ENCODE measurements at regions not wholly inside any gene's neighbourhood (a gene's known extent, or its start where the extent isn't known, plus 50 kb on each side); places are given as distances from the start of the nearest gene placed in this dataset.

DNA sequence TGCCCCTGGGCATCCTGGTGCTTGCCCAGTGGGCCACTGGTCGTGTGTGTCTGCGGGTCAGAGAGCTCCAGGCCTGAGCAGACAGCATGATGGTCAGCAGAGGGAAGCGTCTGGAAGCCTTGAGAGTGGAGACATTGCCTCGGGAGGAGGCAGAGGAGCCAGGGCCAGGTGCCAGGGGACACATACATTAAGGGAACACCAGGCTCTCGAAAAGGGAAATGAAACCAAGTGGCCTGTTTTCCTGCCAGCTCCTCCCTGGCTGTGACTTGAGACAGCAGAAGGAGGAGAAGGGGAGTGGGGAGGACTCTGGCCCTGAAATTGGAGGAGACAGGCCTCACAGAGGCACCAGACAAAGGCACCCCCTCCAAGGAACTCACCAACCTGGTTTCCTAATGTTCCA, 62.4 kb upstream of the LRP8 start:
- TF ChIP-seq, protein P1, sequence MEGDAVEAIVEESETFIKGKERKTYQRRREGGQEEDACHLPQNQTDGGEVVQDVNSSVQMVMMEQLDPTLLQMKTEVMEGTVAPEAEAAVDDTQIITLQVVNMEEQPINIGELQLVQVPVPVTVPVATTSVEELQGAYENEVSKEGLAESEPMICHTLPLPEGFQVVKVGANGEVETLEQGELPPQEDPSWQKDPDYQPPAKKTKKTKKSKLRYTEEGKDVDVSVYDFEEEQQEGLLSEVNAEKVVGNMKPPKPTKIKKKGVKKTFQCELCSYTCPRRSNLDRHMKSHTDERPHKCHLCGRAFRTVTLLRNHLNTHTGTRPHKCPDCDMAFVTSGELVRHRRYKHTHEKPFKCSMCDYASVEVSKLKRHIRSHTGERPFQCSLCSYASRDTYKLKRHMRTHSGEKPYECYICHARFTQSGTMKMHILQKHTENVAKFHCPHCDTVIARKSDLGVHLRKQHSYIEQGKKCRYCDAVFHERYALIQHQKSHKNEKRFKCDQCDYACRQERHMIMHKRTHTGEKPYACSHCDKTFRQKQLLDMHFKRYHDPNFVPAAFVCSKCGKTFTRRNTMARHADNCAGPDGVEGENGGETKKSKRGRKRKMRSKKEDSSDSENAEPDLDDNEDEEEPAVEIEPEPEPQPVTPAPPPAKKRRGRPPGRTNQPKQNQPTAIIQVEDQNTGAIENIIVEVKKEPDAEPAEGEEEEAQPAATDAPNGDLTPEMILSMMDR (conservative IDR thresholded peaks at IDR 0.05; ENCODE audit: low read depth, low read length): no peak
- TF ChIP-seq EZH2 (IDR thresholded peaks at IDR 0.05; ENCODE audit: borderline replicate concordance, low read depth, low read length, poor library complexity, severe bottlenecking): no peak
- no peaks in the 10 kb centered on the region for H3K27me3 ChIP-seq (replicated peaks; ENCODE audit: insufficient read depth, low read depth, low read length, poor library complexity)
- ChIA-PET CTCF (no interaction called here), POLR2A (ENCODE audit: low non-redundant PET) (no interaction called here)
- no TSS peak for BruUV-seq (replicated peaks)
- H3K27ac ChIP-seq (ENCODE audit: low read depth, low read length, poor library complexity, severe bottlenecking): no peak overlapping the region
- intact Hi-C loops (cut with micrococcal nuclease; ENCODE audit: unreplicated experiment): no loop called here
- H3K36me3 ChIP-seq (ENCODE audit: insufficient read depth, low read length, poor library complexity, severe bottlenecking): no peaks in the 10 kb centered on the region
- H3K9me3 ChIP-seq (ENCODE audit: low read depth, low read length, poor library complexity, severe bottlenecking): no peaks in the 10 kb centered on the region
- H3K4me1 ChIP-seq (ENCODE audit: insufficient read depth, low read length, poor library complexity, severe bottlenecking): no peaks in the 10 kb centered on the region
- DNase-seq (ENCODE audit: low spot score): no peak
- H3K4me3 ChIP-seq (ENCODE audit: low read depth, low read length, poor library complexity, severe bottlenecking): no peak overlapping the region

DNA sequence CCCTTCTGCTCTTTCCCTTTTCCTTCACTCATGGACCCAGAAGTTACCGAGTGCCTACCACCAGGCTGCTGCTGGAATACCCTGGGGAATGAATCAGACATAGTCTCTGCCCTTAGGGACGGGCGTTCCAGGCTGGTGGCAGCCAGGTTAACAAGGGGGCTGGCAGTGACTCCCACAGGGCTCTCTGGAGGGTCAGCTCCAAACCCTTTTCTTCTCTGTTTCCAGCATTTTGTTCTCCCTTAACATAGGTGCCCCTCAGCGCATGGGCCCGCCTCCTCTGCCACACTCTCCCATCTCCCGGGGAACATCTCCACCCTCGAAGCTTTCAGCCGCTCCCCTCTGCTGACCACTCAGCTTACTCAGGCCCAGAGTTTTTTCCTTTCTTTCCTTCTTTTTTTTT, 62.9 kb upstream of the LRP8 start:
- TF ChIP-seq EZH2 (IDR thresholded peaks at IDR 0.05; ENCODE audit: borderline replicate concordance, low read depth, low read length, poor library complexity, severe bottlenecking): no peak
- TF ChIP-seq, protein P1 (conservative IDR thresholded peaks at IDR 0.05; ENCODE audit: low read depth, low read length): no peak

DNA sequence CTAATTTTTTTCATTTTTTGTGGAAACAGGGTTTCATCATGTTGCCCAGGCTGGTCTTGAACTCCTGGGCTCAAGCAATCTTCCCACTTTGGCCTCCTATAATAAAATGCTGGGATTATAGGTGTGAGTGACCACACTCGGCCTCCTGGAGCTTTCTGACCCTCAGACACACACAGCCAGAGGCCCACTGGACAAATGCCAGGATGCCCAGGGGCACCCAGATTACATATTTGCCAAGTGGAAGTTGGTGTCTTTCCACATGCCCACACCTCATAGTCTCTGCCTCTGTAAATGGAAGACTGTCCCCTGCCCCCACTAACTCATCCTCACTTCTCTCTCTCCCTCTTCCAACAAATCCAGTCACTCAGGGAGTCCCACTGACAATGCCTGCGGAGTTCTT, 63.4 kb upstream of the LRP8 start:
- no peak for DNase-seq (ENCODE audit: low spot score)
- intact Hi-C loops (cut with micrococcal nuclease; ENCODE audit: unreplicated experiment): no loop called here
- no peaks in the 10 kb centered on the region for H3K9me3 ChIP-seq (ENCODE audit: low read depth, low read length, poor library complexity, severe bottlenecking)
- no TSS peak for BruUV-seq (replicated peaks)
- no peaks in the 10 kb centered on the region for H3K27me3 ChIP-seq (replicated peaks; ENCODE audit: insufficient read depth, low read depth, low read length, poor library complexity)
- ChIA-PET CTCF (no interaction called here), POLR2A (ENCODE audit: low non-redundant PET) (no interaction called here)
- H3K4me3 ChIP-seq (ENCODE audit: low read depth, low read length, poor library complexity, severe bottlenecking): no peak overlapping the region
- TF ChIP-seq EZH2 (IDR thresholded peaks at IDR 0.05; ENCODE audit: borderline replicate concordance, low read depth, low read length, poor library complexity, severe bottlenecking): no peak
- TF ChIP-seq, protein P1 (conservative IDR thresholded peaks at IDR 0.05; ENCODE audit: low read depth, low read length): no peak
- no peaks in the 10 kb centered on the region for H3K4me1 ChIP-seq (ENCODE audit: insufficient read depth, low read length, poor library complexity, severe bottlenecking)
- H3K36me3 ChIP-seq (ENCODE audit: insufficient read depth, low read length, poor library complexity, severe bottlenecking): no peaks in the 10 kb centered on the region
- H3K27ac ChIP-seq (ENCODE audit: low read depth, low read length, poor library complexity, severe bottlenecking): no peak overlapping the region

More for the DNA sequence above, 62.9 kb upstream of the LRP8 start:
- intact Hi-C loops (cut with micrococcal nuclease; ENCODE audit: unreplicated experiment): no loop called here
- no peak for DNase-seq (ENCODE audit: low spot score)
- Histone ChIP-seq H3K4me1 (ENCODE audit: insufficient read depth, low read length, poor library complexity, severe bottlenecking) (no peaks in the 10 kb centered on the region), H3K36me3 (ENCODE audit: insufficient read depth, low read length, poor library complexity, severe bottlenecking) (no peaks in the 10 kb centered on the region), H3K27ac (ENCODE audit: low read depth, low read length, poor library complexity, severe bottlenecking) (no peak overlapping the region), H3K27me3 (replicated peaks; ENCODE audit: insufficient read depth, low read depth, low read length, poor library complexity) (no peaks in the 10 kb centered on the region), H3K9me3 (ENCODE audit: low read depth, low read length, poor library complexity, severe bottlenecking) (no peaks in the 10 kb centered on the region), H3K4me3 (ENCODE audit: low read depth, low read length, poor library complexity, severe bottlenecking) (no peak overlapping the region)
- CTCF ChIA-PET: no interaction called here
- POLR2A ChIA-PET (ENCODE audit: low non-redundant PET): no interaction called here
- BruUV-seq (replicated peaks): no TSS peak

Data from A673 (cell line).